NCI-H2227 treated with DMSO at 0.1 percent for 48 hours (cell line): ENCODE measurements at regions not wholly inside any gene's neighbourhood (a gene's known extent, or its start where the extent isn't known, plus 50 kb on each side); places are given as distances from the start of the nearest gene placed in this dataset.

Source experiments
- DNase-seq: peaks from one replicate; lab custom pipeline; 2025; lab: John Stamatoyannopoulos, UW

DNA sequence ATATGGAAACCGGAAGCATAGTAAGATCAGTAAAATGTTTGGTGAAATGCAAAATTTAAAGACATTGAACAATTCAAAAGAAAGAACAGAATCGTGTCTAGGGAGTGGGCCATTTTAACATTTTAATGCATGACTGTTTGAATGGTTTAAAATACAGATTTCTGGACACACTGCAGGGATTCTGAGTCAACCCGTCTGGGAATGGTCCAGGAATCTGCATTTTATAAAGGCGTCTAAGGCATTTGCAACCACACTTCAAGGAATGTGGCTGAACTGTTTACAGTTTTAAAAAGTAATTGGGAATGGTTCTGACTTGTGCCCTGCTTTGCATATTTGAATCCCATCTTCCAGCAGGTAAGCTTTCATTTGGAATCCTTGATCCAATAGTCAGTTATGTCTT lies 811.7 kb upstream of the WWC1 start:
- DNase-seq = no peak

DNA sequence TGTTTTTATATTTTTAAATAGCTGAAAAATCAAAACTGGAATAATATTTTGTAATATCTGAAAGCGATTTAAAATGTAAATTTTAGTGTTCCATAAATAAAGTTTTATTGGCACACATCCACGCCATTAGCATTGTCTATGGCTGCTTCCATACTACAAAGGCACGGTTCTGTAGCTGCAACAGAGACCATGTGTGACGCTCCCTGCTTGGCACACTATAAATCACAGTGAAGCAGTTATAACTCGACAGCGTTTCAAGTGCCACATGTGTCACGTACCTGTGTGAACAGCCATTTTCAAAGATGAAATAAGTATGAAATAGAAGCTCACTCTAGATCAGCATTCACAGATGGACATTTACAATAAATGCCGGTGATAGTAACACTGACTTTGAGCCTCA lies 810.1 kb upstream of the WWC1 start:
- no peak for DNase-seq

DNA sequence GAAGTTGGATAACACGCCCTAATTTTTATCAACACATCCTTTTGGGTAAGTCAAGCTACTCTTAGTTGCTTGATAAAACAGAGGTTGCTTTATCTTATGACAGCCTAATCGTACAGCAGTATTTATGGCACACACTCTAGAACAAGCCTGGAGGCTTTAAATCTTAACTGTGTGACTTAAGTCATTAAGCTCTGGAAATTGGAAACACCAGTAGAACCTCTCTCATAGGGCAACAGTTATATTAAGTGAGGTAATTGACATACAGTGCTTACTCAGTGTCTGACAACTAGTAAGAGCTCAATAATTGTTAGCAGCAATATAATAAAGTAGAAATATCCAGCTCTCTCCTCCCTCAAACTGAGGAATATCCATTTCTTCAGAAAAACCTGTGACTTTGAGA lies 808.9 kb upstream of the WWC1 start:
- no peak for DNase-seq

- DNase-seq = no peak
These were observed 806.2 kb upstream of the WWC1 start for GRCh38 chr5:167485061-167485774.

DNA sequence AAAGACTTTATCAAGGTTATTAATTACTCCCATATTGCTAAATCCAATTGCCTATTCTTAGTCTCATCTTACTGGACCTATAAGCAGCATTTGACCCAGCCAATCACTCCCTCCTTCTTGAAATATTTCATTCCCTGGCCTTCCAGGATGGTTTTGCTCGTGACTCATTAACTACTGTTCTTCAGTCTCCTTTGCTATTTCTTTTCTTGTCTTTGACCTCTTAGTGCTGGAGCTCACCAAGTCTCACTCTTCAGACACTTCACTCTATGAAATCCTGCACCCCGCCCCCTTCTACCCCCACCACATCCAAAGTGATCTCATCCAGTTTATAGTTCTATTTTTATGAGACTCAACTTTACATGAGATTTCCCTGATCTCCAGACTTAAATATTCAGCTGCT lies 803.1 kb upstream of the WWC1 start:
- no peak for DNase-seq

DNA sequence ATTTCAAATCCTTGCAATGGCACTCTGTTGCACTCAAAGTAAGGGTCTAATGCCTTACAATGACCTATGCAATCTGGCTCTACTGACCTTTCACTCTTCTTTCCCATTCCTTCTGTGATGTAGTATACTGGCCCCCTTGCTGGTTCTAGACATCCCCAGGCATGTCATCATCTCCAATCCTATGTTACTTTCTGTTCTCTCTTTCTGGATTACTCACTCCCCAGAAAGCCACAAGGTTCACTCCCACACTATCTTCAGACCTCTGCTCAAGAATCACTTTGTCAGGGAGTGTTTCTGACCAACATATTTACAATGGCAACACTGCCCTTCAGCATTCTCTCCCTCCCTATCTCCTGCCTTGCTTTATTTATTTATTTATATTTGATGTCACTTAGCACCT lies 802.2 kb upstream of the WWC1 start:
- no peak for DNase-seq

- DNase-seq = no peak
These were observed 787.3 kb upstream of the WWC1 start for GRCh38 chr5:167503926-167504720.

- DNase-seq = no peak
These were observed 783.8 kb upstream of the WWC1 start for GRCh38 chr5:167507463-167508233.

DNA sequence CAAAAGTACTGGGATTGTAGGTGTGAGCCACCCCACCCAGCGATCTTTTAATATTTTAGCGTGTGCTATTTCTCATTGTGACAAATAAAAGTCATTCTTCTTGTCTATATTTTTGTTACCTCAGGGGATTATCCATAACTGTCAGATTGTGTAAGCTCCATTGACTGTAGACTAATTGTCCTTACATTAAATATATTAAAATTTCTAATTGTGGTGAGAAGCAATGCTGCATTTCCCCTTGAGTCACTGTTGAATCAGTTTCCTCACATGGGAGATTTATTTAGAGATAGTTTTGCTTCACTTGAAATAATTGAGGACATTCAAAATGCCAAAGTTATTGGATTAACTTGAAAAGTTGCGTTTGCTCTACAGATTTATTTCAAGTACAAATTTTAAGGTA lies 782.4 kb upstream of the WWC1 start:
- DNase-seq = no peak

DNA sequence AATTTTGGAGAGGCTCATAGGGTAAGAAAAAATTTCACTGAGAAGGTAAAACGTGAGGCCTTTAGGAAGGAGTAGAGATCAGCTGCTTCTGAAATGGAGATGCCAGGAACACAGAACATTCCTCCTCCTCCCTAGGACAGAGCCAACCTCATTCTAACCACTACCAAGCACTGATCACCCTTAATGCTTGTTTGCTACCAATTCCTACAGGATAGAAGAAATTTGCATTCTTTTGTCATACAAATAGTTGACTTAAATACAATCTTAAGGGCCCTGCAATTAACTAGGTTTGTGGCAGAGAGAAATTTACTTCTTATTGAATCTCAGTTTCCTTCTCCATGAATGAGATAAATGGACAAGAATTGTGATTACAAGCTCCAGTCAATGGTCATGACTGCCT lies 780.2 kb upstream of the WWC1 start:
- DNase-seq = no peak

DNA sequence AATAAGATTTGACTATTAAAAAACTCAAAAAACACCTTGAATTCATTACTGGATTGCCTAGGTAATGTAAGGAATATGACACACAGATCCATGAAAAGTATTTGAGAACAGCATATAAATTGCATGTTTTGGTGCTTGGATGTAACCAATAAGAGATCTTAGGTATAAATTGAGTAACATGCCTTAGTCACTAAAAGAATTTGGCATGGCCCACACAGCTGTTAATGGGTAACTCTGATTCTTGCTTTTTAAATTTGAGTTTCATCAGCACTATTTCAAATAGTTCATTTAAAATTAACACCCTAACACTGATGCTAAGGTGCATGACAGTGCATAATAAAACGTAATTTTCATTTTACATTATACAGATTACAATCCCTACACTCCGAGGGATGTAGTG lies 779.3 kb upstream of the WWC1 start:
- DNase-seq = no peak

- DNase-seq = no peak
These were observed 778.1 kb upstream of the WWC1 start for GRCh38 chr5:167513381-167513780.

DNA sequence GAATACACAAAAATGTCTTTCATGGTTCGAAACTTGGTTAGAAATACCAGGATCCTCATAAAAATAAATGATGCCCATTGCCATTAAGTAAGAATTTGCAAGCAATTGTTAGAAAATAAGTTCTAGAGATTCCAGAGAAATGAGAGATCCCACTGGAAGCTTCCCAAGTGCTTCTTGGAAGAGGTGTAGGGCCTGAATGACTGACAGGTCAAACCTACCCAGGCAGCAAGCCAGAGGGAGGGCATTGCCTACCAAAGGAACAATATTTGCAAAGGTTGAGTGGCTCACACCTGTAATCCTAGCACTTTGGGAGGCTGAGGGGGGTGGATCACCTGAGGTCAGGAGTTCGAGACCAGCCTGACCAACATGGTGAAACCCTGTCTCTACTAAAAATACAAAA lies 777.0 kb upstream of the WWC1 start:
- no peak for DNase-seq

DNA sequence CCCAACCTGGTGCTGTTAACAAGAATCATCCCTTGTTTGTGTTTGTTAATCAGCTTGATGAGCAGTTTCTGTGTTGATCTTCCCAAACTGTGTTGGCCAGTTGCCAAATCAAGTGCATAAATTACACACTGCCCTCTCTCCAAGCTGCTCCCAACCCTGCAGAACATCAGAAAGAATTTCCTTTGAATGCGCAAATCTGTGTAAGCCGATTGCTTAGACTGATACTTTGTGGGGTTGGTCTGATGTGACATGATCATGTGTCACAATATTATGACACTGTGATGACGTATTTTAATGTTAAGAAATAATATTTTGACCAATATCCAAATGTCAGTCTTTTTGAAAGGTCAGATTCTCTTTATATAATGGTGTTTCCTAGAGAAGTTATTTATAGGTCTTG lies 766.4 kb upstream of the WWC1 start:
- no peak for DNase-seq

DNA sequence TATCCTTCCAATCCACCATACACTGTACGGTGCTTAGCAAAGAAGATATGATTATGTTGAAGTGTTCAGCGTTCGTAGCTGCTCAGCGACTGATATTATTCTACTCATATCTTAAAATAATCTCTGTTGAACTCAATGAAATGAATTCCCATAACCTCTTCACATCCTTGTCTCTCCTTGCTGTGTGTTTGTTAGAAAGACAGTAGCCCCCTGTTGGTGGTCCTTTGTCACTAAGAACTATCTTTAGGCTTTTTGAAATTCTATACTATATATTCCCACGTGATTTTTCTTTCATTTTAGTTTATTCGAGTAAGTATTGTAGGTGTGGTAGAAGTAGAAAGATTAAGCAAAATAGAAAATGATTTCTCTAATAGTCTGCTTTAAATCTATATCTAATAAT lies 762.8 kb upstream of the WWC1 start:
- no peak for DNase-seq

DNA sequence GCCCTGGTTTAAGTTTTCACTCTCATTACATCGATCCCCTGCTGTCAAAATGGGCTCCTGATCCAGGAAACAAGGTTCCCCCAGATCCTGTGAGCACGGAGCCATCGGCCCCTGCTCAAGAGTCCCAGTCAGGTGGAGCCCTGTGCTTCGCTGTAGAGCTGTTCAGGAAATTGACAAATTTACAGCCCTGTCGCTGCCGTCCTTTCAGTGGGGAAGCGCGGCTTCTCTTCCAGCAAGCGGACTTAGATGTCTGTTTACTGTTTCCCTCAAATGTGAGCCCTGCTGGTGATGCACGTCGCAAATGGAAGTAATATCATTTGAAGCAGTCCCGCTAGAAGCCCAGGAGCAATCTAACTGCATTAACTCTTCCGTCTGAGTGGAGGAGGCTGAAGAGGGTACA lies 760.9 kb upstream of the WWC1 start:
- no peak for DNase-seq

DNA sequence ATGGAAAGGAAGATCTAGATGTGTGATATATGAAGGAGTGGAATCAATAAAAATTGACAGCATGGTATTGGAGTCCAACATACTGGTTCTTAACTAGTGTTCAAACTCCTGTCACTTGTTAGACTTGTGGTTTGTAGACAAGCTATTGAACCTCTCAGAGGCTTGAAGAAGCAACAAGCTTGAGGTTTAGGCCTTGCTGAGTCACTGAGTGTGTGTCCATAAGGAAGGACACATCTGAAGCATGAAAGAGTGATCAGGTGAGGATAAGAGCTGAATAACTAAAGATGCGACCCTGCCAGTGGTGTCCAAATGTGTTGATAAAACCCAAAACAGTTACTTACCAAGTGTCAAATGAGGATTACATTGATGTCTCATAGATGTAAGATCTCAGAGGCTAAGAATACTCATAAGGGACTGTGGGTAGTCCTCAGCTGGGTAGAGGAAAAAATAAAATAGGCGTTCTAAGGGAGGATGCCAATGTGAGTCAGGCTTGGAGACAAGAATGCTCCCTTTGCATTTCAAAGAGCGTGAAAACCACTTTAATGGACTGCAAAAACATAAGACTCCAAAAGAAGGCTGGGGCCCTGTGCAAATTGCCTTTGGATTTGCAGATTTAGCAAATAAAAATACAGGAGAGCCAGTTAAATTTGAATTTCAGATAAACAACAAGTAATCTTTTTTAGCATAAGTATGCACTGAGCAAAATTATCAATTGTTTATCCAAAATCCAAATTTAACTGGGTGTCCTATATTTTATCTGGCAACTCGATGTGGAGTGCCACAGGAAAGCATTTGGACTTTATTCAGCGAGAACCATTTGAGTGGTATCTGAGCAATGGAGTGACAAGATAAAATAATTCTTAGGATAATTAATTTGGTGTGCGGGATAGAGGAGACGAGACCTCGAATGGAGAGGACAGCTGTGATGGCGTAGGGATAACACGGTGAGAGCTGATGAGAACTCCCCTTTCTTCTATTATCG lies 757.3 kb upstream of the WWC1 start:
- no peak for DNase-seq

GRCh38 chr5:167539747-167540146 lies 751.7 kb upstream of the WWC1 start:
- DNase-seq = no peak

- no peak for DNase-seq
These were observed 745.2 kb upstream of the WWC1 start for GRCh38 chr5:167546270-167546669.

- no peak for DNase-seq
These were observed 739.1 kb upstream of the WWC1 start for GRCh38 chr5:167552356-167552755.

DNA sequence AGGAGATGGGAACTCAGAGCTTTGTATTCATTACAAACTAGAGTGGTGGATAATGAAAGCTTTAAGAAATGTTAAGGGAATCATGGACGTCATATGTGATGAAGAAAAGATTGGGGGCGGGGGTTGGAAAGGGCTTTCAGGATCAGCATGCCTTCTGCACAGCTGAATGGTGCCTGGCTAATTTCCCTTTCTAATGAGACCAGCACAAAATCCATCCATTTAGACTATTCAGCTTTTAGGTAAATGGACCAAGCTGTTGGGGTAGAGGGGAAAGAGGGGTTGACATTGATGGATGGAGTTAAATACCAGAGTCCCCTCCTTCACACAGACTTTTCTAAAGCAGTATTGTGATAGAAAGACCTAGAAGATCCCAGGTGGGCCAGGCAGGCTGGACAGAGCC lies 737.9 kb upstream of the WWC1 start:
- no peak for DNase-seq
